OCI-LY3 (cell line): ENCODE measurements at regions not wholly inside any gene's neighbourhood (a gene's known extent, or its start where the extent isn't known, plus 50 kb on each side); places are given as distances from the start of the nearest gene placed in this dataset.

Source experiments
- H2AFZ ChIP-seq: fragments of 200-600, 300-600 bp; shearing (Covaris generic); 2 replicates; pipeline ENCODE4 v1.6.0; 2014; ENCODE audit warnings: antibody characterized with exemption, low read depth, low read length
- H3K27ac ChIP-seq: fragments of 200-600, 300-600 bp; sonication (generic); 2 replicates; pipeline ENCODE4 v1.5.1; 2014; ENCODE audit warnings: mild to moderate bottlenecking, low read length, moderate library complexity, mixed read lengths
- H3K27me3 ChIP-seq: fragments of 200-600, 300-600 bp; sonication (generic); 2 replicates; pipeline ENCODE4 v1.6.1; 2014; ENCODE audit warnings: low read depth, low read length, mixed read lengths
- H3K36me3 ChIP-seq: fragments of 200-600, 300-600 bp; sonication (generic); replicated peaks from 2 replicates; pipeline ENCODE3; 2014; ENCODE audit warnings: low read depth, low read length, mixed read lengths
- H3K4me1 ChIP-seq: fragments of 300-600, 200-600 bp; sonication (generic); 2 replicates; pipeline ENCODE4 v1.6.1; 2014; ENCODE audit warnings: low read length, mixed read lengths
- H3K4me2 ChIP-seq: fragments of 200-600, 300-600 bp; sonication (generic); 2 replicates; pipeline ENCODE4 v1.6.1; 2014; ENCODE audit warnings: low read length, mixed read lengths
- H3K4me3 ChIP-seq: fragments of 300-600, 200-600 bp; sonication (generic); 2 replicates; pipeline ENCODE4 v1.5.1; 2014; ENCODE audit warnings: antibody characterized with exemption, mild to moderate bottlenecking, low read length, moderate library complexity
- H3K79me2 ChIP-seq: fragments of 300-600, 200-600 bp; shearing (Covaris generic); 2 replicates; pipeline ENCODE4 v1.6.1; 2014; ENCODE audit warnings: mild to moderate bottlenecking, low read length, mixed read lengths
- H3K9ac ChIP-seq: fragments of 300-600, 200-600 bp; shearing (Covaris generic); 2 replicates; pipeline ENCODE4 v1.6.0; 2014; ENCODE audit warnings: mild to moderate bottlenecking, low read length, moderate library complexity
- H3K9me3 ChIP-seq: fragments of 200-600, 300-600 bp; shearing (Covaris generic); 2 replicates; pipeline ENCODE4 v1.6.1; 2014; ENCODE audit warnings: low read length, mixed read lengths; ENCODE audit not compliant: insufficient read depth
- H4K20me1 ChIP-seq: fragments of 200-600, 300-600 bp; sonication (generic); 2 replicates; pipeline ENCODE4 v1.6.1; 2016; ENCODE audit warnings: low read length, mixed read lengths; ENCODE audit not compliant: insufficient read depth
- CTCF ChIP-seq: fragments of 200-600, 300-600 bp; sonication (generic); IDR thresholded peaks from 2 replicates; pipeline ENCODE4 v1.5.1; 2014; ENCODE audit warnings: antibody characterized with exemption, low read length, low read depth
- EZH2phosphoT487 ChIP-seq: fragments of 200-600 bp; shearing (Covaris generic); IDR thresholded peaks from 2 replicates; pipeline ENCODE4 v1.6.1; 2018; ENCODE audit warnings: antibody characterized with exemption, mixed run types, low read depth

GRCh38 chr6:40973304-40973703 is 65.7 kb downstream of the UNC5CL start:
- no peak overlapping the region for H3K9ac ChIP-seq
- no peaks in the 10 kb centered on the region for H3K9me3 ChIP-seq
- H3K36me3 ChIP-seq, result no peaks in the 10 kb centered on the region
- TF ChIP-seq CTCF (no peak), EZH2phosphoT487 (no peak)
- peaks cover 63% of the 10 kb centered on the region for H3K27me3 ChIP-seq
- H4K20me1 ChIP-seq, result no peaks in the 10 kb centered on the region
- no peaks in the 10 kb centered on the region for H3K79me2 ChIP-seq
- no peak overlapping the region for H3K27ac ChIP-seq
- no peak overlapping the region for H2AFZ ChIP-seq
- no peak overlapping the region for H3K4me2 ChIP-seq
- no peak overlapping the region for H3K4me3 ChIP-seq
- no peaks in the 10 kb centered on the region for H3K4me1 ChIP-seq

- H3K4me3 ChIP-seq, result no peak overlapping the region
- no peak for TF ChIP-seq EZH2phosphoT487
- no peak overlapping the region for H3K9ac ChIP-seq
- no peak overlapping the region for H2AFZ ChIP-seq
- H3K4me1 ChIP-seq, result no peaks in the 10 kb centered on the region
- peaks cover 62% of the 10 kb centered on the region for H3K27me3 ChIP-seq
- H3K4me2 ChIP-seq, result no peak overlapping the region
- H3K36me3 ChIP-seq, result no peaks in the 10 kb centered on the region
- no peaks in the 10 kb centered on the region for H3K9me3 ChIP-seq
- no peaks in the 10 kb centered on the region for H4K20me1 ChIP-seq
- no peaks in the 10 kb centered on the region for H3K79me2 ChIP-seq
- no peak overlapping the region for H3K27ac ChIP-seq
These were observed 66.2 kb downstream of the UNC5CL start for GRCh38 chr6:40972814-40973213.

- no peaks in the 10 kb centered on the region for H4K20me1 ChIP-seq
- H3K9me3 ChIP-seq, result no peaks in the 10 kb centered on the region
- H3K27ac ChIP-seq, result no peak overlapping the region
- no peak overlapping the region for H3K4me3 ChIP-seq
- H2AFZ ChIP-seq, result no peak overlapping the region
- H3K4me1 ChIP-seq, result no peaks in the 10 kb centered on the region
- no peaks in the 10 kb centered on the region for H3K79me2 ChIP-seq
- no peak overlapping the region for H3K9ac ChIP-seq
- no peak overlapping the region for H3K4me2 ChIP-seq
- H3K27me3 ChIP-seq, result peaks cover 62% of the 10 kb centered on the region
- TF ChIP-seq EZH2phosphoT487 (no peak), CTCF (no peak)
- H3K36me3 ChIP-seq, result no peaks in the 10 kb centered on the region
These were observed 66.8 kb downstream of the UNC5CL start for GRCh38 chr6:40972190-40972589.

GRCh38 chr6:40968620-40969164 is 70.3 kb downstream of the UNC5CL start:
- H3K4me2 ChIP-seq, result no peak overlapping the region
- H3K4me1 ChIP-seq, result no peaks in the 10 kb centered on the region
- TF ChIP-seq CTCF (no peak), EZH2phosphoT487 (no peak)
- no peak overlapping the region for H3K4me3 ChIP-seq
- no peaks in the 10 kb centered on the region for H3K79me2 ChIP-seq
- no peak overlapping the region for H2AFZ ChIP-seq
- H4K20me1 ChIP-seq, result no peaks in the 10 kb centered on the region
- H3K36me3 ChIP-seq, result no peaks in the 10 kb centered on the region
- H3K27ac ChIP-seq, result no peak overlapping the region
- H3K9me3 ChIP-seq, result no peaks in the 10 kb centered on the region
- no peak overlapping the region for H3K9ac ChIP-seq
- peaks cover 42% of the 10 kb centered on the region; the same call in 1 of the 2 replicates for H3K27me3 ChIP-seq

- H3K4me1 ChIP-seq, result peaks cover 4% of the 10 kb centered on the region
- H3K27ac ChIP-seq, result no peak overlapping the region
- H3K36me3 ChIP-seq, result no peaks in the 10 kb centered on the region
- no peak overlapping the region for H3K4me2 ChIP-seq
- H4K20me1 ChIP-seq, result no peaks in the 10 kb centered on the region
- H2AFZ ChIP-seq, result no peak overlapping the region
- H3K27me3 ChIP-seq, result peaks cover 37% of the 10 kb centered on the region; the same call in 1 of the 2 replicates
- no peaks in the 10 kb centered on the region for H3K9me3 ChIP-seq
- TF ChIP-seq EZH2phosphoT487 (no peak), CTCF (no peak)
- no peak overlapping the region for H3K4me3 ChIP-seq
- H3K9ac ChIP-seq, result no peak overlapping the region
- H3K79me2 ChIP-seq, result no peaks in the 10 kb centered on the region
These were observed 72.2 kb downstream of the UNC5CL start for GRCh38 chr6:40966860-40967259.
